Stimulated activated naive B cell treated with anti-CD40 and anti-IgM and Interleukin-4, amounts not matched to agents 10 μg/mL and 1 μg/mL and 100 μg/mL, for 72 hours (primary cell): ENCODE measurements at regions not wholly inside any gene's neighbourhood (a gene's known extent, or its start where the extent isn't known, plus 50 kb on each side); places are given as distances from the start of the nearest gene placed in this dataset.

Experiments used
- ATAC-seq, 2 donors: fragments of 150-1000 bp; cut with Tn5 transposase; replicated peaks; 2 replicates each; pipeline ENCODE4 v1.10.0; 2021; ENCODE audit warnings: moderate library complexity in 1 of 2
- DNase-seq: peaks from one replicate; pipeline ENCODE4 v3.0.0; 2021
- H3K27ac Mint-ChIP-seq: one replicate; pipeline ENCODE4 v1.8.0; 2022; ENCODE audit warnings: mild to moderate bottlenecking, mixed read lengths
- H3K27me3 Mint-ChIP-seq, 2 donors: one replicate each; pipeline ENCODE4 v1.8.0; 2022; ENCODE audit warnings: mixed read lengths in 2 of 2
- H3K36me3 Mint-ChIP-seq, 2 donors: one replicate each; pipeline ENCODE4 v1.8.0; 2022; ENCODE audit warnings: mixed read lengths in 2 of 2, mild to moderate bottlenecking in 1 of 2
- H3K4me1 Mint-ChIP-seq, 2 donors: one replicate each; pipeline ENCODE4 v1.8.0; 2022; ENCODE audit warnings: mixed read lengths in 2 of 2, mild to moderate bottlenecking in 1 of 2
- H3K4me3 Mint-ChIP-seq, 2 donors: one replicate each; pipeline ENCODE4 v1.8.0; 2022; ENCODE audit warnings: mild to moderate bottlenecking in 2 of 2, mixed read lengths in 2 of 2, moderate library complexity in 1 of 2
- H3K9me3 Mint-ChIP-seq, 2 donors: one replicate each; pipeline ENCODE4 v1.8.0; 2022; ENCODE audit warnings: mixed read lengths in 2 of 2, mild to moderate bottlenecking in 1 of 2

DNA sequence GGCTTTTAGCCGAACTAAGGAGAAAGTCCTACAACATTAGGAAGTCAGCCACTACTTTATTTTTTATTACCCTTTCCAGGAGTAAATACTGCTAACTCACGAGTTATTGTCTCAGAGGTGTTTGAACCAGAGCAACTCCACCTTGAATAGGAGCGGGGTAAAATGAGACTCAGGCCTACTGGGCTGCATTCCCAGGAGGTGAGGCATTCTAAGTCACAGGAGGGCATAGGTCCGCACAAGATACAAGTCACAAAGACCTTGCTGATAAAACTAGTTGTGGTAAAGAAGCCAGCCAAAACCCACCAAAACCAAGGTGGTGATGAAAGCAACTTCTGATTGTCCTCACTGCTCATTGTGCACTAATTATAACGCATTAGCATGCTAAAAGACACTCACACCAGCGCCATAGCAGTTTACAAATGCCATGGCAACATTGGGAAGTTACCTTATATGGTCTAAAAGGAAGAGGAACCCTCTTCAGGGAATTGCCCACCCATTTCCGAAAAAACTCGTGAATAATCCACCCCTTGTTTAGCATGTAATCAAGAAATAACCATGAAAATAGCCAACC lies 555.9 kb downstream of the IGSF11 start:
- H3K36me3 Mint-ChIP-seq = no peaks in the 10 kb centered on the region
- H3K4me3 Mint-ChIP-seq = no peak overlapping the region

DNA sequence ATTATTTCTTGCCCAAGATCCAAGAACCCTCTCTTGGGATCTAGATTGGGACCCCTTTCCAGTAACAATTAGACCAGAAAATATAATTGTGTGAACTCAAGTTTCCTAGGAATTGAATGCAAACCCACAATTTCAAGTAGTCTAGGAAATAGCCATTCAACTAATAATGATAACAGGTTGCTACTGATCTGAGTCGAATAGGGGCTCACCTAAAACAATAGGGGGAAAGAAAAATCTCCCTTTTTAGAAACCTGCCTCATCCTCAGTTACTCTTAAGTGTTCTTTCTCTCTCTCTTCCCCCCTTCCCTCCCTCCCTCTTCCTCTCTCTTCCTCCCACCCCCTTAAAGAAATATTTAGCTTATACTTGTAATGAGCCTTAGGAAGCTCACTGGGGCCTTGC lies 555.3 kb downstream of the IGSF11 start:
- Mint-ChIP-seq H3K36me3 (no peaks in the 10 kb centered on the region), H3K27ac (no peak overlapping the region), H3K27me3 (no peaks in the 10 kb centered on the region), H3K9me3 (peaks cover 0 to 4% of the 10 kb centered on the region in 2 donors), H3K4me1 (no peaks in the 10 kb centered on the region), H3K4me3 (no peak overlapping the region)
- ATAC-seq = no peak
- DNase-seq = no peak

More for the DNA sequence above, 555.9 kb downstream of the IGSF11 start:
- Mint-ChIP-seq H3K27ac (no peak overlapping the region), H3K9me3 (peaks cover 0 to 4% of the 10 kb centered on the region in 2 donors), H3K27me3 (no peaks in the 10 kb centered on the region), H3K4me1 (no peaks in the 10 kb centered on the region)
- DNase-seq (no peak), ATAC-seq (no peak)

DNA sequence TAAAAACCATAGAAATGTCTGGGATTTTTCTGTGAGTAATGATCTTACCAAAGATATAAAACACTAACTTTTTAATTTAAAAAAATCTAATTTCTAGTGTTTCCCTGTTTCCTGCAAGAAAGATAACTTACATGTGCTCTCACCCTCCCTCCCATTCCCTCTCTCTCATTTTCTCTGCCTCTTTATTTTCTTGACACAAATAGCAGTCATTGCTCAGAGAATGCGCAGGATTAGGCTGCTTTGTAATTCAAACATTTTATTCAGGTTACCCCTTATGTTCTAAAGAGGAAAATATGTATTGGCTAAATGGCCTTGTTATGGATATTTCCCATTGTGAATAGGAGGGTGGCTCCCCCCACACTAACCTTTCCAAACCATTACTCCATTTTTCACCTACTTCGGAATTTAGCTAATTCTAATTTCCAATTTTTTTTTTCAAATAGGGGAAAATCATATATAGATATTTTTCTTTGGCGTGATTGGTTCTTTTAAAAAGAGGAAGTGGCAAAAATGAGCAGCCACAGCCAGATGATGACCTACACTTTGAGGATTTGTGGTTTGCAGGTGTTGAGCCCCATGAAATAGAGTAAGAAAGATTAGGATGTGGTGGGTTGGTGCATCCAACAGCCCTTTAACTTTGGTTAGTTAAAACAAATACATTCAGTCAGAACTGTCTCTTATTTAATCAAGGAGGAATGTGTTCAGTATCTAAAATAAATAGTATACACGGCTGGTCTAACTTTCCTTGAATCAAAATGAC lies 554.4 kb downstream of the IGSF11 start:
- no peak overlapping the region for H3K4me3 Mint-ChIP-seq
- H3K36me3 Mint-ChIP-seq = no peaks in the 10 kb centered on the region
- no peak for ATAC-seq
- no peaks in the 10 kb centered on the region for H3K27me3 Mint-ChIP-seq
- H3K4me1 Mint-ChIP-seq = no peaks in the 10 kb centered on the region
- no peak for DNase-seq
- H3K27ac Mint-ChIP-seq = no peak overlapping the region
- peaks cover 0 to 4% of the 10 kb centered on the region in 2 donors for H3K9me3 Mint-ChIP-seq

DNA sequence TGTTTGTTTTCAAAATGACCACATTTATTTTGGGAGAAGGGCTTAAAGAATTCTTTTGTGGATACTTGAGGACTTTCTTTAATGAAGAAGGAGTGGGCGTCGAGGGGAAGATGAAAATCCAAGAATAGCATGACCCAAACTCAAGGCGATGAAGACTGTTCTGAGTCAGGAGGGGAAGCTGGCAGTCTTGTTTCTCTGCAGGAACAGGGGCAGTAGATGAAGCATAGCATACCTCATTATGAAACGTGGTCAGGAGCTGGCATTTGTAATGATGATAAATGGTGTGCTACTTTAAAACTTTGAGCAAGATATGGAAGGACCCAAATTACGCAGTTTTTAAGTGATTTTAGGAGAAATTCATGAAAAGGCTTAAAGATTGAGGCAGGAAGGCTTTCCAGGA lies 549.0 kb downstream of the IGSF11 start:
- no peak for DNase-seq
- Mint-ChIP-seq H3K4me1 (no peaks in the 10 kb centered on the region), H3K27ac (no peak overlapping the region), H3K4me3 (no peak overlapping the region), H3K9me3 (peaks cover 2 to 4% of the 10 kb centered on the region in 2 donors), H3K27me3 (no peaks in the 10 kb centered on the region), H3K36me3 (no peaks in the 10 kb centered on the region)
- ATAC-seq = no peak

DNA sequence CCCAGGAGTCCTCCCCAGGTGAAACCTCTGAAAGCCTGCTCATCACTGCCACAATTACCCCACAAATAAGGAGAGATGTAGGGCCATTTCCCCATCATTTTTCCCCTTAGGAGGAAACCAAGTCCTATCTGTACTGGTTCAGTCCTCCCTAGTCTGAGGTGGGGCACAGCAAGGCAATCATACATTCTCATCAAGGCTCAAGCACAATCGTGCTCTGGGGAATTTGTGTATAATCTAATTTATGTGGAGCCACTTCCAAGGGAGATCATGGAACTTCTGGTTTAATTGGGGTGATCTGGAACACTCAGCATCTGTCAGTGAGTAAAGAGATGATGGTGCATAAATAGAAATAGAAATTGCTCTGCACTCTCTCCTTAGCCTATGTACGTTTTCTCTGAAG lies 546.9 kb downstream of the IGSF11 start:
- no peak for ATAC-seq
- no peaks in the 10 kb centered on the region for H3K27me3 Mint-ChIP-seq
- no peaks in the 10 kb centered on the region for H3K36me3 Mint-ChIP-seq
- H3K4me1 Mint-ChIP-seq = no peaks in the 10 kb centered on the region
- DNase-seq = no peak
- no peak overlapping the region for H3K27ac Mint-ChIP-seq
- H3K9me3 Mint-ChIP-seq = peaks cover 6 to 8% of the 10 kb centered on the region in 2 donors
- H3K4me3 Mint-ChIP-seq = no peak overlapping the region

DNA sequence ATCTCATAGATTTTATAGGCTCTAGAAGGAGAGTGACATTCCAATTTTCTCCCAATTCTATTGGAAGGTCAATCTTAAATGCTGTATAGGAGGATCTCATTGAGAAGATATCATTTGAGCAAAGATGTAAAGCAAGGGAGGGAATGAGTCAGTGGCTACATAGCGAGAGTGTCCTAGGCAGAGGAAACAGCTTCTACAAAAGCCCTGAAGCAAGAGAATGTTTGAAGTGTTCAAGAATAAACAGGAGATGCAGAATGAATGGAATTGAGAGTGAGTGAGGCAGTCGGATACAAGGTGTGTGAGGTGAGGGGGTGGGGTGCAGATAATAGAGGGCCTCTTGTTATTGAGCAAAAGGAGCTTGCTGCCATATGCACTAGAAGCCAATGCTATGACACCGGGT lies 545.9 kb downstream of the IGSF11 start:
- no peak for DNase-seq
- Mint-ChIP-seq H3K27ac (no peak overlapping the region), H3K36me3 (no peaks in the 10 kb centered on the region), H3K9me3 (peaks cover 4 to 8% of the 10 kb centered on the region in 2 donors), H3K4me1 (no peaks in the 10 kb centered on the region), H3K27me3 (no peaks in the 10 kb centered on the region), H3K4me3 (no peak overlapping the region)
- ATAC-seq = no peak

DNA sequence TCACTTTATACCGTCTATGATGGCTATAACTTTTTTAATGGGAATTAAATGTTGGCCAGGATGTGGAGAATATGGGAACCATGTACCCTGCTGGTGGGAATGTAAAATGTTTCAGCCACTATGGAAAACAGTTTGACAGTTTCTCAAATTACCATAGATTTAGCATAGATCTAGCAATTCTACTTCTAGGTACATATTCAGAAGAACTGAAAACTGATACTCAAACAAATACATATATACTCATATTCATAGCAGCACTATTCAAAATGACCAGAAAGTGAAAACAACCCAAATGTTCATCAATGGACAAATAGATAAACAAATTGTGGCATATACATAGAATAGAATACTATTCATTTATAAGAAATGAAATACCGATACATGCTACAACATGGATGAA lies 539.4 kb downstream of the IGSF11 start:
- no peaks in the 10 kb centered on the region for H3K4me1 Mint-ChIP-seq

DNA sequence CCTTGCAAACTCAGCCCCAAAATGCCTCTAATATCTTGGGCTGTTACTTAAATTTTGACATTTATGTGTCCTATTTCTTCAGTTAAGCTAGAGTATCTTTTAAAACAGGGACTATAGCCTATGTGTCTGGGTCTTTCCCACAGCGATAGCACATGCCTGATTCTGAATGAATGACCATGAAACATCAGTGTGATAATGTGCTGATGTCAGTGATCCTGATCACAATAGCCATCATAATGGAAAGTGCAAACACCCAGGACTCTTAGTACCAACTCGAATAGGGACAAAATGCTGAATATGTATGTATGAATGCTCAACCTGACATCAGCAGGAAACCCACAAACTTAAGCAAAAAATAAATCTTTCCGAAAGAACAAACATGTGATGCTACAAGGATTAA lies 537.4 kb downstream of the IGSF11 start:
- no peaks in the 10 kb centered on the region for H3K4me1 Mint-ChIP-seq
- H3K4me3 Mint-ChIP-seq = no peak overlapping the region
- DNase-seq (no peak), ATAC-seq (no peak)
- H3K9me3 Mint-ChIP-seq = peaks cover 0 to 4% of the 10 kb centered on the region in 2 donors
- H3K36me3 Mint-ChIP-seq = no peaks in the 10 kb centered on the region
- no peaks in the 10 kb centered on the region for H3K27me3 Mint-ChIP-seq
- no peak overlapping the region for H3K27ac Mint-ChIP-seq

More for the DNA sequence above, 539.4 kb downstream of the IGSF11 start:
- Mint-ChIP-seq H3K9me3 (peaks cover 2 to 12% of the 10 kb centered on the region in 2 donors), H3K4me3 (no peak overlapping the region), H3K36me3 (no peaks in the 10 kb centered on the region), H3K27ac (no peak overlapping the region), H3K27me3 (no peaks in the 10 kb centered on the region)
- DNase-seq (no peak), ATAC-seq (no peak)

DNA sequence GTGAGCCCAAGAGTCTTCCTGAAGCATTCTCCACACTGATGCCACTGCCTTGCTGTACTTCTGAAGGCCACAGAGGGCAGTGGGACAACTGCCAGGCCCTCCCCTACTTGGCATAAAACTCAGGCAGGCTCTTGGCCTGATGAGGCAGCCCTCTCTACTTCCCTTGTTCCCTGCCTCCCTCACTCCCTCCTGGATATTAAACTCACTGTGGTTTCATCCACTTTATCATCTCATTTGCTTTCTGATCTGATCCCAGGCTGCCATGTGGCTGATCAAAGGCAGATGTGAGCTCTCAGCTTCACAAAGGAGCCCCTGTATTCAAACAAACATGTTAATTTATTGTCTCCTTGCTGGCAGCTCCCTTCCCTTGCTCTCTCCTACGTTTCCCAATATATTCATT lies 533.5 kb downstream of the IGSF11 start:
- H3K9me3 Mint-ChIP-seq = peaks cover 0 to 4% of the 10 kb centered on the region in 2 donors
- no peak for DNase-seq
- H3K27ac Mint-ChIP-seq = no peak overlapping the region
- no peaks in the 10 kb centered on the region for H3K36me3 Mint-ChIP-seq
- no peak overlapping the region for H3K4me3 Mint-ChIP-seq
- H3K4me1 Mint-ChIP-seq = no peaks in the 10 kb centered on the region
- ATAC-seq = no peak
- no peaks in the 10 kb centered on the region for H3K27me3 Mint-ChIP-seq

DNA sequence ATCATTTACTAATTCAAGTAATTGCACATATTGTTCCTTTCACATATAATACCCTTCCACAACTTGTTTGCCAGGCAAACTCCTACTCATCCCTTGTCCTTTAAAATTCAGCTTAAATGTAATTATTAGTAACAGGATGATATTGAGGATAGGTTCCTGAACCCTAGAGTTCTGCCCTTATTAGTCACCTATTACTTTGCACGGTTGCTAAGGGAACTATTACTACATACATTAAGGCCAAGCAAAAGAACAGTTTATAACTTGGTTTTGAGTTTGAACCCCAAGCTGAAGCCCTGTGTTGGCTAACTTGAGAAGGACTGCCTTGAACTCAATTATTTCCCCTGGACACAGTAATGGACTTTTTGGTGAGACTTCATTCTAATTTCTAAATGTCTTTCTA lies 529.7 kb downstream of the IGSF11 start:
- DNase-seq (no peak), ATAC-seq (no peak)
- H3K36me3 Mint-ChIP-seq = no peaks in the 10 kb centered on the region
- H3K4me1 Mint-ChIP-seq = no peaks in the 10 kb centered on the region
- no peak overlapping the region for H3K27ac Mint-ChIP-seq
- no peak overlapping the region for H3K4me3 Mint-ChIP-seq
- H3K9me3 Mint-ChIP-seq = no peaks in the 10 kb centered on the region
- no peaks in the 10 kb centered on the region for H3K27me3 Mint-ChIP-seq

DNA sequence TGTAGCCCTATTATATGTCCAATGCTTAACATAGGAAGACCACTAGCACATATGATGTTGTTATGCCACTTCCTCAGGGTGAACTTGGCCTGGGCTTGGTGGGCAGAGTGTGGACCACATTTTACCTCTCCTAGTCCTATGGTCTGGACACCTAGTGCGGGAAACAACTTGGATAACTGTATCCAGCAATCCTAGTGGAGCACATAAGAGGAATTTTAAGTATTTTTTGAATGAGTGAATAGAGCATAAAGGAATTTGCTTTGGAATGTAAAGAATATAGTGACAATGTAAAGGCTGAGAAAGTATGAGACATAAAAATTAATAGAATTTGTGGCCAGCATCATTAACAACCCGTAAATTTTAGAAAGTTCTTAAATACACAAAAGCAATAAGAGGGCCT lies 528.9 kb downstream of the IGSF11 start:
- DNase-seq (no peak), ATAC-seq (no peak)
- Mint-ChIP-seq H3K36me3 (no peaks in the 10 kb centered on the region), H3K27ac (no peak overlapping the region), H3K27me3 (no peaks in the 10 kb centered on the region), H3K4me1 (no peaks in the 10 kb centered on the region), H3K9me3 (no peaks in the 10 kb centered on the region), H3K4me3 (no peak overlapping the region)

DNA sequence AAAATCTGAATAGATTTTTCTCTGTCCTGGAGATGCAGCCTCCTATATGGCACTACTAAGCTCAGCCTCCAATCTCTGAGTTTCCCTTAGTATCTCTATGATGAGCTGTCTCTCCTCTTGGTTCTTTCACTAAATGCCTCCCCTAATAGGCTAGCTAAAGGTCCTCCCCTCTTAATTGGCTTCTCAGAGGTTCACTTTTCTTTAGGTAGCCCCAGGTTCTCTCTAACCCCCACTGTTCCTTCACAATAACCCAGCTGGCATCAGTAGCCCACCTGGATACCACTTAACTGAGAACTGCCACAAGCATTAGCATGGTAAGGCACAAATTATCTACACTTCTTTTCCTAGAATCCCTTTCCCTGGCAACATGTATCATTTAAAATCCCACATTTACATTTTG lies 523.2 kb downstream of the IGSF11 start:
- ATAC-seq = no peak
- H3K4me3 Mint-ChIP-seq = no peak overlapping the region
- no peaks in the 10 kb centered on the region for H3K4me1 Mint-ChIP-seq
- no peaks in the 10 kb centered on the region for H3K9me3 Mint-ChIP-seq
- no peaks in the 10 kb centered on the region for H3K27me3 Mint-ChIP-seq
- DNase-seq = no peak
- no peak overlapping the region for H3K27ac Mint-ChIP-seq
- no peaks in the 10 kb centered on the region for H3K36me3 Mint-ChIP-seq

DNA sequence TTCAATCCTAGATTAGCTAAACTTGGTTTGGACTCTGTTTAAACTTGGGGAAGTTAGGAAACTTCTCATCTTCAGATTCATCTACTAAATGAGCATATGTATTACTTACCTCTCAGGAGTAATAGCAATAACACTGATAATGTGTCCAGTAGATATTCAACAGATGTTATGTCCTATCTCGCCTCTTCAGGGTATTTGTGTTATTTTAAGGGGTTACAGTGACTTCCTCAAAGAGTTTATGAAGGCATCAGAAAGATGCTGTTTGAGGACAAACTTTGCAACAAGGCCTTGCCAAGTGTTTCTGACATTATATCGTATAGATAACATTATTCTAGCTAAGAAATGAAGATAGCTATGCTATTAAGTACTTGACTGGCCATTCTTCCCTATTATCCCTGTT lies 522.3 kb downstream of the IGSF11 start:
- Mint-ChIP-seq H3K36me3 (no peaks in the 10 kb centered on the region), H3K27ac (no peak overlapping the region)
- no peak for DNase-seq

DNA sequence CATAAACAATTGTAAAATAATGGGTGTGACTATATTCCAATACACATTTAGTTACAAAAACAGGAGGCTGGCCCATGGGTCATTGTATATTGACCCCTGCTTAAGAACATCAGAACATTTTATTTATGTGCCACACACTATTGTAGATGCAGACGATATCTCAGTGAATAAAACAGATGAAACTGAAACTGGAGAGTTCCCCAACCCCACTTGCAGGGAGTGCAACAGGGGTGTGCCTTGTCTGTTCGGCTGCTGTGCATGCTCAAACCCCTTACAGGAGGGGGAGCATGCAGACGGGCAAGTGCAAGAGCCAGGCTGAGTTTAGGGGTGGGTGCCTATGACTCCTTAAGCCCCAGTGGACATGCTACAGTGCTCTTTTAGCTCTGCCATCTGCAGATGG lies 509.6 kb downstream of the IGSF11 start:
- Mint-ChIP-seq H3K27me3 (no peaks in the 10 kb centered on the region), H3K4me3 (no peak overlapping the region), H3K27ac (no peak overlapping the region), H3K36me3 (no peaks in the 10 kb centered on the region), H3K4me1 (no peaks in the 10 kb centered on the region), H3K9me3 (peaks cover 6 to 9% of the 10 kb centered on the region in 2 donors)
- no peak for DNase-seq
- ATAC-seq = no peak

More for the DNA sequence above, 522.3 kb downstream of the IGSF11 start:
- no peak for ATAC-seq
- no peak overlapping the region for H3K4me3 Mint-ChIP-seq
- H3K27me3 Mint-ChIP-seq = no peaks in the 10 kb centered on the region
- no peaks in the 10 kb centered on the region for H3K9me3 Mint-ChIP-seq
- no peaks in the 10 kb centered on the region for H3K4me1 Mint-ChIP-seq

DNA sequence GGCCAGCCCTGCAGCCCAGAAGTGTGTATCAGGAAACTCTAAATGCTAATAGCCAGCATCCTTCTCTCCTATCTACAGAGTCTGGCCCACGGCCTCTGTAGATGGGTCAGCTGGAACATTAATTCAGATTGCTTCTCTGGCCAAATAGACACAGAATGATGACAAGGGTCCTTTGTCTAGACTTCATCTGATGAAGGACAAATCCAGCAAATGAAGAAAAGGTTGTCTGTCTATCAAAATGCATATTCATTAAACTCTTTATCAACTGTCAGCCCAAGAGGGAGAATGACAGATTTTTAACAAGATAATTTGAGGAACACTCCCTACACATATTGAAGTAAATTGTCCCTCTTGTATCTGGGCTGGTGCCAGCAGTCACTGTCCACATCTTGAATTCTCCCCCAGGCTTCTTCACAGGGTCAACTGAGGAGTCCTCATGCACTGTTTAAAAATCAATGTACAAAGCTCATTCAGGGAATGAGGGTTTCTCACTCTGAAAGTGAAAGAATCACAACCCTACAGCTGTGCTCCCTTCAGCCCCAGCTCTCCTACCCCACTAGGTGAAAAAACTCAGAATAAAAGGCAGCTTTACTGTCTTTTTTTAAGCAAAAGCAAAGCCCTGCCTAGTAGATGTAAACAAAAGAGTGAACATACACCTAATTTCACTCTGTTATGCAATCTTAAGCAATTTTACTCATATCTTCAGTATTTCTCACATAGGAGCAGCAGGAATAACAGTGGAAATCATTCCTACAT lies 507.7 kb downstream of the IGSF11 start:
- Mint-ChIP-seq H3K4me1 (no peaks in the 10 kb centered on the region), H3K4me3 (no peak overlapping the region), H3K36me3 (no peaks in the 10 kb centered on the region), H3K9me3 (peaks cover 5 to 6% of the 10 kb centered on the region in 2 donors), H3K27me3 (no peaks in the 10 kb centered on the region), H3K27ac (no peak overlapping the region)
- ATAC-seq (no peak), DNase-seq (no peak)
